ENCODE measurements at regions not wholly inside any gene's neighbourhood (a gene's known extent, or its start where the extent isn't known, plus 50 kb on each side); places are given as distances from the start of the nearest gene placed in this dataset.

- Histone ChIP-seq H3K9me3 (ENCODE audit: control insufficient read depth, low read length) (peaks cover 20% of the 10 kb centered on the region), H3K4ac (ENCODE audit: low read depth in 1 of 2, low read length in 2 of 2) (no peak overlapping the region), H2BK120ac (ENCODE audit: low read depth, low read length) (no peak overlapping the region), H3K14ac (ENCODE audit: low read length in 2 of 2) (no peak overlapping the region), H3K23ac (ENCODE audit: low read length in 2 of 2) (no peak overlapping the region), H3K27ac (ENCODE audit: low read length, poor library complexity, severe bottlenecking) (no peak overlapping the region), H3K27me3 (ENCODE audit: control insufficient read depth in 1 of 2, insufficient read depth in 1 of 2, low read length in 2 of 2) (no peaks in the 10 kb centered on the region), H2BK12ac (ENCODE audit: low read length in 2 of 2) (peak overlapping the region in 1 of 2 experiments; percentile 15), H4K8ac (ENCODE audit: low read length) (no peak overlapping the region), H2AK5ac (ENCODE audit: low read length, severe bottlenecking) (no peak overlapping the region), H4K91ac (ENCODE audit: low read length) (no peak overlapping the region), H3K18ac (ENCODE audit: low read depth in 1 of 2, low read length in 2 of 2) (peak overlapping the region in 1 of 2 experiments; percentile 30), H3K79me1 (replicated peaks; ENCODE audit: low read length, poor library complexity, severe bottlenecking) (no peaks in the 10 kb centered on the region), H2BK5ac (ENCODE audit: low read depth, low read length, poor library complexity, severe bottlenecking) (no peak overlapping the region), H3K4me3 (ENCODE audit: insufficient read depth in 1 of 2, low read depth in 1 of 2, low read length in 2 of 2) (peak overlapping the region in 1 of 2 experiments; percentile 68), H3K9ac (ENCODE audit: low read length) (peak overlapping the region; percentile 84), H3K4me1 (ENCODE audit: control insufficient read depth, insufficient read depth, low read depth, low read length) (peaks cover 14% of the 10 kb centered on the region), H3K4me2 (ENCODE audit: low read length, poor library complexity, severe bottlenecking) (no peak overlapping the region), H2AFZ (ENCODE audit: low read depth, low read length) (no peak overlapping the region), H2BK15ac (ENCODE audit: low read depth, poor library complexity, severe bottlenecking) (no peak overlapping the region), H3K36me3 (ENCODE audit: control insufficient read depth in 1 of 2, insufficient read depth in 2 of 2, low read depth in 1 of 2, low read length in 2 of 2) (peaks cover 0 to 7% of the 10 kb centered on the region in 2 experiments)
- DNase-seq = peak; percentile 18
- WGBS = 73% methylated on average over 25 of the region's 25 CpGs
These were observed 129.1 kb upstream of the SMAD3 start for GRCh38 chr15:66936109-66936860.

- H2BK15ac ChIP-seq (ENCODE audit: low read depth, poor library complexity, severe bottlenecking) = no peak overlapping the region
- peak overlapping the region; percentile 84 for H3K9ac ChIP-seq (ENCODE audit: low read length)
- no peak overlapping the region for H4K8ac ChIP-seq (ENCODE audit: low read length)
- H3K23ac ChIP-seq (ENCODE audit: low read length in 2 of 2) = no peak overlapping the region
- peaks cover 13% of the 10 kb centered on the region for H3K4me1 ChIP-seq (ENCODE audit: control insufficient read depth, insufficient read depth, low read depth, low read length)
- H3K36me3 ChIP-seq (ENCODE audit: control insufficient read depth in 1 of 2, insufficient read depth in 2 of 2, low read depth in 1 of 2, low read length in 2 of 2) = peaks cover 0 to 7% of the 10 kb centered on the region in 2 experiments
- no peaks in the 10 kb centered on the region for H3K27me3 ChIP-seq (ENCODE audit: control insufficient read depth in 1 of 2, insufficient read depth in 1 of 2, low read length in 2 of 2)
- H4K91ac ChIP-seq (ENCODE audit: low read length) = no peak overlapping the region
- no peak overlapping the region for H2AK5ac ChIP-seq (ENCODE audit: low read length, severe bottlenecking)
- no peak overlapping the region for H2BK120ac ChIP-seq (ENCODE audit: low read depth, low read length)
- no peaks in the 10 kb centered on the region for H3K79me1 ChIP-seq (replicated peaks; ENCODE audit: low read length, poor library complexity, severe bottlenecking)
- H3K4ac ChIP-seq (ENCODE audit: low read depth in 1 of 2, low read length in 2 of 2) = no peak overlapping the region
- no peak overlapping the region for H2BK5ac ChIP-seq (ENCODE audit: low read depth, low read length, poor library complexity, severe bottlenecking)
- H3K4me2 ChIP-seq (ENCODE audit: low read length, poor library complexity, severe bottlenecking) = no peak overlapping the region
- 77% methylated on average over 8 of the region's 8 CpGs for WGBS
- H3K27ac ChIP-seq (ENCODE audit: low read length, poor library complexity, severe bottlenecking) = no peak overlapping the region
- no peak overlapping the region for H3K18ac ChIP-seq (ENCODE audit: low read depth in 1 of 2, low read length in 2 of 2)
- no peak overlapping the region for H3K14ac ChIP-seq (ENCODE audit: low read length in 2 of 2)
- no peak overlapping the region for H2BK12ac ChIP-seq (ENCODE audit: low read length in 2 of 2)
- no peak for DNase-seq
- peak overlapping the region in 1 of 2 experiments; percentile 68 for H3K4me3 ChIP-seq (ENCODE audit: insufficient read depth in 1 of 2, low read depth in 1 of 2, low read length in 2 of 2)
- H3K9me3 ChIP-seq (ENCODE audit: control insufficient read depth, low read length) = peaks cover 20% of the 10 kb centered on the region
- H2AFZ ChIP-seq (ENCODE audit: low read depth, low read length) = no peak overlapping the region
These were observed 128.4 kb upstream of the SMAD3 start for GRCh38 chr15:66936861-66937582.

GRCh38 chr15:66937588-66937987 lies 127.8 kb upstream of the SMAD3 start:
- no peak overlapping the region for H4K91ac ChIP-seq (ENCODE audit: low read length)
- WGBS = 90% methylated on average over 3 of the region's 3 CpGs

GRCh38 chr15:66938114-66938830 lies 127.1 kb upstream of the SMAD3 start:
- no peak overlapping the region for H3K9ac ChIP-seq (ENCODE audit: low read length)
- H3K4me2 ChIP-seq (ENCODE audit: low read length, poor library complexity, severe bottlenecking) = no peak overlapping the region
- no peak overlapping the region for H4K91ac ChIP-seq (ENCODE audit: low read length)
- no peak overlapping the region for H2BK5ac ChIP-seq (ENCODE audit: low read depth, low read length, poor library complexity, severe bottlenecking)
- no peak overlapping the region for H3K4me3 ChIP-seq (ENCODE audit: insufficient read depth in 1 of 2, low read depth in 1 of 2, low read length in 2 of 2)
- no peaks in the 10 kb centered on the region for H3K36me3 ChIP-seq (ENCODE audit: control insufficient read depth in 1 of 2, insufficient read depth in 2 of 2, low read depth in 1 of 2, low read length in 2 of 2)
- DNase-seq = no peak
- H2BK12ac ChIP-seq (ENCODE audit: low read length in 2 of 2) = no peak overlapping the region
- no peak overlapping the region for H4K8ac ChIP-seq (ENCODE audit: low read length)
- H3K14ac ChIP-seq (ENCODE audit: low read length in 2 of 2) = no peak overlapping the region
- H3K9me3 ChIP-seq (ENCODE audit: control insufficient read depth, low read length) = peaks cover 20% of the 10 kb centered on the region
- no peak overlapping the region for H2AK5ac ChIP-seq (ENCODE audit: low read length, severe bottlenecking)
- H3K18ac ChIP-seq (ENCODE audit: low read depth in 1 of 2, low read length in 2 of 2) = no peak overlapping the region
- no peak overlapping the region for H2BK15ac ChIP-seq (ENCODE audit: low read depth, poor library complexity, severe bottlenecking)
- no peaks in the 10 kb centered on the region for H3K79me1 ChIP-seq (replicated peaks; ENCODE audit: low read length, poor library complexity, severe bottlenecking)
- no peak overlapping the region for H2AFZ ChIP-seq (ENCODE audit: low read depth, low read length)
- H3K27me3 ChIP-seq (ENCODE audit: control insufficient read depth in 1 of 2, insufficient read depth in 1 of 2, low read length in 2 of 2) = no peaks in the 10 kb centered on the region
- H3K4me1 ChIP-seq (ENCODE audit: control insufficient read depth, insufficient read depth, low read depth, low read length) = peaks cover 8% of the 10 kb centered on the region
- H3K4ac ChIP-seq (ENCODE audit: low read depth in 1 of 2, low read length in 2 of 2) = no peak overlapping the region
- H2BK120ac ChIP-seq (ENCODE audit: low read depth, low read length) = no peak overlapping the region
- WGBS = 44% methylated on average over 1 of the region's 3 CpGs
- no peak overlapping the region for H3K23ac ChIP-seq (ENCODE audit: low read length in 2 of 2)
- no peak overlapping the region for H3K27ac ChIP-seq (ENCODE audit: low read length, poor library complexity, severe bottlenecking)

More at GRCh38 chr15:66937588-66937987, 127.8 kb upstream of the SMAD3 start:
- Histone ChIP-seq H3K27me3 (ENCODE audit: control insufficient read depth in 1 of 2, insufficient read depth in 1 of 2, low read length in 2 of 2) (no peaks in the 10 kb centered on the region), H2BK120ac (ENCODE audit: low read depth, low read length) (no peak overlapping the region), H3K4me3 (ENCODE audit: insufficient read depth in 1 of 2, low read depth in 1 of 2, low read length in 2 of 2) (no peak overlapping the region), H3K18ac (ENCODE audit: low read depth in 1 of 2, low read length in 2 of 2) (no peak overlapping the region), H2BK5ac (ENCODE audit: low read depth, low read length, poor library complexity, severe bottlenecking) (no peak overlapping the region), H2AK5ac (ENCODE audit: low read length, severe bottlenecking) (no peak overlapping the region), H2BK15ac (ENCODE audit: low read depth, poor library complexity, severe bottlenecking) (no peak overlapping the region), H3K9ac (ENCODE audit: low read length) (no peak overlapping the region), H3K4me1 (ENCODE audit: control insufficient read depth, insufficient read depth, low read depth, low read length) (peaks cover 9% of the 10 kb centered on the region), H3K27ac (ENCODE audit: low read length, poor library complexity, severe bottlenecking) (no peak overlapping the region), H3K36me3 (ENCODE audit: control insufficient read depth in 1 of 2, insufficient read depth in 2 of 2, low read depth in 1 of 2, low read length in 2 of 2) (peaks cover 0 to 4% of the 10 kb centered on the region in 2 experiments), H3K23ac (ENCODE audit: low read length in 2 of 2) (no peak overlapping the region), H2BK12ac (ENCODE audit: low read length in 2 of 2) (no peak overlapping the region), H3K9me3 (ENCODE audit: control insufficient read depth, low read length) (peaks cover 20% of the 10 kb centered on the region), H3K4me2 (ENCODE audit: low read length, poor library complexity, severe bottlenecking) (no peak overlapping the region), H3K14ac (ENCODE audit: low read length in 2 of 2) (no peak overlapping the region), H3K4ac (ENCODE audit: low read depth in 1 of 2, low read length in 2 of 2) (no peak overlapping the region), H3K79me1 (replicated peaks; ENCODE audit: low read length, poor library complexity, severe bottlenecking) (no peaks in the 10 kb centered on the region), H2AFZ (ENCODE audit: low read depth, low read length) (no peak overlapping the region), H4K8ac (ENCODE audit: low read length) (no peak overlapping the region)
- DNase-seq = no peak

Data from mesenchymal stem cell (in vitro differentiated cells and primary cell).